SK-N-SH (cell line): ENCODE measurements at regions not wholly inside any gene's neighbourhood (a gene's known extent, or its start where the extent isn't known, plus 50 kb on each side); places are given as distances from the start of the nearest gene placed in this dataset.

ENCODE experiments used
- CTCF ChIA-PET: fragments of 300-600, 350-600 bp; formaldehyde crosslinking; extraction: SDS; loops from one replicate; lab custom pipeline; 2021; lab: Yijun Ruan, JAX
- POLR2A ChIA-PET: fragments of 350-600 bp; sonication (Branson Sonifier 250); formaldehyde crosslinking; extraction: SDS; loops from one replicate; lab custom pipeline; 2020; ENCODE audit warnings: antibody characterized with exemption, inconsistent platforms; lab: Yijun Ruan, JAX
- DNase-seq: peaks from one replicate; pipeline ENCODE4 v3.0.0; 2012
- H2AFZ ChIP-seq: fragments of 200-600 bp; sonication (generic); 2 replicates; pipeline ENCODE4 v1.8.1; 2016; ENCODE audit warnings: antibody characterized with exemption, mild to moderate bottlenecking, low read depth
- H3F3A ChIP-seq: fragments of 200-600 bp; sonication (generic); replicated peaks from 2 replicates; pipeline ENCODE3; 2016; ENCODE audit warnings: antibody characterized with exemption, mild to moderate bottlenecking; ENCODE audit not compliant: insufficient read depth
- H3K27ac ChIP-seq, 2 experiments: fragments of 200-500 bp in 1 of 2; fragments of 200-600 bp in 1 of 2; sonication (Bioruptor generic) in 1 of 2; sonication (generic), shearing (Covaris generic) in 1 of 2; 2 replicates each; pipeline versions ENCODE4 v1.5.1 to v1.6.1; 2014 to 2016; ENCODE audit warnings: low read depth in 2 of 2, inconsistent platforms in 1 of 2, low read length in 1 of 2, mild to moderate bottlenecking in 1 of 2, mixed read lengths in 1 of 2
- H3K27me3 ChIP-seq: fragments of 200-600 bp; sonication (generic), shearing (Covaris generic); 2 replicates; pipeline ENCODE4 v1.6.1; 2016; ENCODE audit warnings: mixed run types; ENCODE audit not compliant: insufficient read depth
- H3K36me3 ChIP-seq, 2 experiments: fragments of 200-500 bp in 1 of 2; fragments of 200-600 bp in 1 of 2; sonication (Bioruptor generic) in 1 of 2; sonication (generic) in 1 of 2; replicated peaks in 1 of 2; 2 replicates each; pipeline versions ENCODE3 to v1.5.1; 2014 to 2016; ENCODE audit warnings: low read length in 1 of 2, mild to moderate bottlenecking in 1 of 2; ENCODE audit not compliant: insufficient read depth in 2 of 2, control insufficient read depth in 1 of 2
- H3K4me1 ChIP-seq, 2 experiments: fragments of 200-500 bp in 1 of 2; fragments of 200-600 bp in 1 of 2; sonication (Bioruptor generic) in 1 of 2; sonication (generic), shearing (Covaris generic) in 1 of 2; 2 replicates each; pipeline versions ENCODE4 v1.5.1 to v1.6.1; 2014 to 2016; ENCODE audit warnings: low read depth in 1 of 2, low read length in 1 of 2, mixed run types in 1 of 2; ENCODE audit not compliant: insufficient read depth in 2 of 2, control insufficient read depth in 1 of 2
- H3K4me2 ChIP-seq: fragments of 200-600 bp; sonication (generic), shearing (Covaris generic); 2 replicates; pipeline ENCODE4 v1.6.1; 2017; ENCODE audit warnings: mixed run types
- H3K4me3 ChIP-seq, 2 experiments: fragments of 200-500 bp in 1 of 2; fragments of 200-600 bp in 1 of 2; sonication (Bioruptor generic) in 1 of 2; sonication (generic), shearing (Covaris generic) in 1 of 2; 2 replicates each; pipeline versions ENCODE4 v1.5.1 to v1.8.1; 2014 to 2016; ENCODE audit warnings: low read depth in 2 of 2, inconsistent platforms in 1 of 2, low read length in 1 of 2, mild to moderate bottlenecking in 1 of 2, mixed read lengths in 1 of 2, moderate library complexity in 1 of 2
- H3K79me2 ChIP-seq: fragments of 200-600 bp; sonication (generic); 2 replicates; pipeline ENCODE4 v1.8.1; 2017; ENCODE audit warnings: mild to moderate bottlenecking; ENCODE audit not compliant: insufficient read depth
- H3K9ac ChIP-seq: fragments of 200-600 bp; sonication (generic); 2 replicates; pipeline ENCODE4 v1.6.1; 2017; ENCODE audit warnings: mixed run types
- H3K9me2 ChIP-seq: fragments of 200-600 bp; sonication (generic); 2 replicates; pipeline ENCODE4 v1.6.1; 2017; ENCODE audit warnings: mixed run types
- H3K9me3 ChIP-seq: fragments of 200-600 bp; sonication (generic); 2 replicates; pipeline ENCODE4 v1.6.1; 2017; ENCODE audit warnings: mixed run types, mild to moderate bottlenecking, moderate library complexity
- H4K20me1 ChIP-seq: fragments of 200-600 bp; sonication (generic); 2 replicates; pipeline ENCODE4 v1.6.1; 2017; ENCODE audit warnings: mild to moderate bottlenecking, mixed run types; ENCODE audit not compliant: insufficient read depth
- EZH2phosphoT487 ChIP-seq: fragments of 200-600 bp; sonication (generic); IDR thresholded peaks from 2 replicates; pipeline ENCODE4 v1.6.1; 2017; ENCODE audit warnings: low read depth, mixed run types, mild to moderate bottlenecking, antibody characterized with exemption, moderate library complexity, borderline replicate concordance
- GABPA ChIP-seq: IDR thresholded peaks from 2 replicates; pipeline ENCODE4 v1.4.0; 2012; ENCODE audit warnings: low read depth, mild to moderate bottlenecking
- GATA2 ChIP-seq: sonication (generic); formaldehyde crosslinking; IDR thresholded peaks from 2 replicates; pipeline ENCODE4 v1.5.0; 2020; ENCODE audit warnings: mild to moderate bottlenecking, missing genetic modification reagents
- IRF3 ChIP-seq: fragments of 150-350 bp; IDR thresholded peaks from 2 replicates; pipeline ENCODE4 v1.6.1; 2016; ENCODE audit warnings: mild to moderate bottlenecking, low read depth, low read length
- JUND ChIP-seq: IDR thresholded peaks from 2 replicates; pipeline ENCODE4 v1.4.0; 2012
- MEF2A ChIP-seq: IDR thresholded peaks from 2 replicates; pipeline ENCODE4 v1.4.0; 2012; ENCODE audit warnings: low read depth, borderline replicate concordance
- POLR2AphosphoS5 ChIP-seq: IDR thresholded peaks from 2 replicates; pipeline ENCODE4 v1.6.1; 2012; ENCODE audit warnings: low read depth, low read length
- RAD21 ChIP-seq: IDR thresholded peaks from 2 replicates; pipeline ENCODE4 v1.6.1; 2012; ENCODE audit warnings: mild to moderate bottlenecking, low read length
- SMC3 ChIP-seq: IDR thresholded peaks from 2 replicates; pipeline ENCODE4 v1.6.1; 2012; ENCODE audit warnings: low read depth, low read length, improper control_type of control experiment
- TAF1 ChIP-seq: IDR thresholded peaks from 2 replicates; pipeline ENCODE4 v1.6.1; 2012; ENCODE audit warnings: low read depth, mild to moderate bottlenecking, low read length, moderate library complexity, borderline replicate concordance
- TEAD4 ChIP-seq: IDR thresholded peaks from 2 replicates; pipeline ENCODE4 v1.4.0; 2012; ENCODE audit warnings: mild to moderate bottlenecking, borderline replicate concordance; ENCODE audit not compliant: insufficient read depth
- USF1 ChIP-seq: IDR thresholded peaks from 2 replicates; pipeline ENCODE4 v1.4.0; 2012; ENCODE audit warnings: low read depth, borderline replicate concordance
- YY1 ChIP-seq: IDR thresholded peaks from 2 replicates; pipeline ENCODE4 v1.4.0; 2012; ENCODE audit warnings: low read depth, mild to moderate bottlenecking
- WGBS: methylation state at CpG from one replicate; pipeline ENCODE4 v1.1.6; 2017; ENCODE audit warnings: low lambda C conversion rate; 5-methylcytosine and 5-hydroxymethylcytosine counted together
- TF ChIP-seq, protein P1 (sequence below): fragments of 200-600 bp; sonication (generic); IDR thresholded peaks from 2 replicates; pipeline ENCODE4 v1.6.1; 2017; ENCODE audit warnings: antibody characterized with exemption, mild to moderate bottlenecking, moderate library complexity
- TF ChIP-seq, protein P2 (sequence below): IDR thresholded peaks from 2 replicates; pipeline ENCODE4; 2012

DNA sequence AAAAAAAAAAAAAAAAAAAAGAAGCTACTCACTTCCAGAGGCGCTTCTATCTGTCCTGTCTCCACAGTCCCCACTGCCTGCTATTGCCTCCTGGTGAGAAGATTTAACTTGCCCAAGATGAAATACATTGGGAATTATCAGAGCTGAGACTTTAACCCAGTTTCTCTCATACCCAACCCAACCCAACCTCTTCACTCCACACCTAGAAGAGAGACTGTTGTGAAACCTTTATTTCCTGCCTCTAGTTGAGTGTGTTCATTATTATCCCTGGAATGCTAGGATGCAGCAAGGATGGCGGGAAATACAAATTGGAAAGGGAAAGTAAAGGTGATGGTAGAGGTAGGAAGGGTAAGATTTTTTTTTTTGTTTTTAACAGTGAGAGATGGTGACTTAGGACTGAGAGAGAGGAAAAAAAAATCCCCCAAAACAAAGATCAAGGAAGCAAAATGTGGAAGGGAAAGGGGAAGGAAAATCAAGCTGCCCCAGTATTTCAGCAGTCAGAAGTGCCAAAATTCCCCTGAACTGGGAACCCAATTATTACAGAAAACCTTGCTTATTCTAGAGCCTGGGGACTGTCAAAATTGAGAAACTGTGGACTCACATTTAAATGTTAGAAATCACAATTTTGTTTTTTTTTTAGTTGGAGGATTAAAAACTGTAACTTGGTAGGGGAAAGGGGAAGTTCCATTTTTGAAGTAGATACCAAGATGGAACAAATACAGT lies 253.0 kb downstream of the PTTG2 start (continued):
- no peak for TF ChIP-seq IRF3
- TF ChIP-seq, protein P1, sequence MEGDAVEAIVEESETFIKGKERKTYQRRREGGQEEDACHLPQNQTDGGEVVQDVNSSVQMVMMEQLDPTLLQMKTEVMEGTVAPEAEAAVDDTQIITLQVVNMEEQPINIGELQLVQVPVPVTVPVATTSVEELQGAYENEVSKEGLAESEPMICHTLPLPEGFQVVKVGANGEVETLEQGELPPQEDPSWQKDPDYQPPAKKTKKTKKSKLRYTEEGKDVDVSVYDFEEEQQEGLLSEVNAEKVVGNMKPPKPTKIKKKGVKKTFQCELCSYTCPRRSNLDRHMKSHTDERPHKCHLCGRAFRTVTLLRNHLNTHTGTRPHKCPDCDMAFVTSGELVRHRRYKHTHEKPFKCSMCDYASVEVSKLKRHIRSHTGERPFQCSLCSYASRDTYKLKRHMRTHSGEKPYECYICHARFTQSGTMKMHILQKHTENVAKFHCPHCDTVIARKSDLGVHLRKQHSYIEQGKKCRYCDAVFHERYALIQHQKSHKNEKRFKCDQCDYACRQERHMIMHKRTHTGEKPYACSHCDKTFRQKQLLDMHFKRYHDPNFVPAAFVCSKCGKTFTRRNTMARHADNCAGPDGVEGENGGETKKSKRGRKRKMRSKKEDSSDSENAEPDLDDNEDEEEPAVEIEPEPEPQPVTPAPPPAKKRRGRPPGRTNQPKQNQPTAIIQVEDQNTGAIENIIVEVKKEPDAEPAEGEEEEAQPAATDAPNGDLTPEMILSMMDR = no peak
- TF ChIP-seq JUND = no peak
- no peak for TF ChIP-seq GATA2 (CRISPR knock-in tag)
- no peak for TF ChIP-seq SMC3
- no peak for TF ChIP-seq USF1
- TF ChIP-seq, protein P2, sequence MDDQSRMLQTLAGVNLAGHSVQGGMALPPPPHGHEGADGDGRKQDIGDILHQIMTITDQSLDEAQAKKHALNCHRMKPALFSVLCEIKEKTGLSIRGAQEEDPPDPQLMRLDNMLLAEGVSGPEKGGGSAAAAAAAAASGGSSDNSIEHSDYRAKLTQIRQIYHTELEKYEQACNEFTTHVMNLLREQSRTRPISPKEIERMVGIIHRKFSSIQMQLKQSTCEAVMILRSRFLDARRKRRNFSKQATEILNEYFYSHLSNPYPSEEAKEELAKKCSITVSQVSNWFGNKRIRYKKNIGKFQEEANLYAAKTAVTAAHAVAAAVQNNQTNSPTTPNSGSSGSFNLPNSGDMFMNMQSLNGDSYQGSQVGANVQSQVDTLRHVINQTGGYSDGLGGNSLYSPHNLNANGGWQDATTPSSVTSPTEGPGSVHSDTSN = no peak

DNA sequence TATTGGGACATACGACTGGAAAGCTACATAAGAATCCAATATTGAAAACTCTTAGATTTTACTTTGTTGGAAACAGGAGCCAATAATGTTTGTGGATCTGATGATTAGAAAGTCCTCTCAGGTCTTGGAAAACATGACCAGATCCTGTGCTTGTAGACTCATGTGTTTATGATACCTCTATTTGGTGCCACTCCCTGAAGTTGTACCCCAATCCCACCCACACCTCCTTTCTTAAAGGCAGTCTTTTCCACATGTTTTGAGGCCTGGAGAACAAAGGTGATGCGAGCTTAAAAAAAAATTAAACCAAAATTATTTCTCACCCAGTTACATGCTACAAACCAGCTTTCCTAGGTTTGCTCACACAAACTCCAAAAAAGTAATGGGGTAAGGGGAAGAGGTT lies 262.7 kb downstream of the PTTG2 start:
- peaks cover 7% of the 10 kb centered on the region; the same call in 1 of the 2 replicates for H3K27me3 ChIP-seq
- ChIA-PET POLR2A (no interaction called here), CTCF (interaction anchor here (1.4 kb wide), 1 partner anchor 508 kb away, joined by 4 read pairs; no protein-coding TSS in a partner anchor)
- no peak overlapping the region for H3K9ac ChIP-seq
- H3K9me3 ChIP-seq = no peaks in the 10 kb centered on the region
- H3K4me1 ChIP-seq = peaks cover 0 to 3% of the 10 kb centered on the region in 2 experiments; a peak in 1 of 4 replicates
- no peak for TF ChIP-seq RAD21
- TF ChIP-seq, protein P1 = no peak
- no peak for TF ChIP-seq TEAD4
- TF ChIP-seq GABPA = no peak
- no peak for TF ChIP-seq EZH2phosphoT487
- no peak for TF ChIP-seq MEF2A
- TF ChIP-seq POLR2AphosphoS5 = no peak
- TF ChIP-seq TAF1 = no peak
- no peak for TF ChIP-seq YY1
- WGBS = 64% methylated on average over 2 of the region's 2 CpGs
- no peaks in the 10 kb centered on the region for H3K9me2 ChIP-seq
- H3K27ac ChIP-seq = no peak overlapping the region
- no peaks in the 10 kb centered on the region for H3K36me3 ChIP-seq
- H4K20me1 ChIP-seq = no peaks in the 10 kb centered on the region
- no peak overlapping the region for H3K4me2 ChIP-seq
- no peak for DNase-seq
- H2AFZ ChIP-seq = no peak overlapping the region
- H3K79me2 ChIP-seq = no peaks in the 10 kb centered on the region
- no peak overlapping the region for H3K4me3 ChIP-seq
- H3F3A ChIP-seq = no peaks in the 10 kb centered on the region
